GM21423 (cell line): ENCODE measurements at regions not wholly inside any gene's neighbourhood (a gene's known extent, or its start where the extent isn't known, plus 50 kb on each side); places are given as distances from the start of the nearest gene placed in this dataset.

ENCODE experiments used
- ATAC-seq: cut with Tn5 transposase; IDR thresholded peaks from one replicate; pipeline ENCODE4 v1.9.1; 2021; ENCODE audit warnings: mild to moderate bottlenecking, moderate library complexity; ENCODE audit not compliant: unreplicated experiment

DNA sequence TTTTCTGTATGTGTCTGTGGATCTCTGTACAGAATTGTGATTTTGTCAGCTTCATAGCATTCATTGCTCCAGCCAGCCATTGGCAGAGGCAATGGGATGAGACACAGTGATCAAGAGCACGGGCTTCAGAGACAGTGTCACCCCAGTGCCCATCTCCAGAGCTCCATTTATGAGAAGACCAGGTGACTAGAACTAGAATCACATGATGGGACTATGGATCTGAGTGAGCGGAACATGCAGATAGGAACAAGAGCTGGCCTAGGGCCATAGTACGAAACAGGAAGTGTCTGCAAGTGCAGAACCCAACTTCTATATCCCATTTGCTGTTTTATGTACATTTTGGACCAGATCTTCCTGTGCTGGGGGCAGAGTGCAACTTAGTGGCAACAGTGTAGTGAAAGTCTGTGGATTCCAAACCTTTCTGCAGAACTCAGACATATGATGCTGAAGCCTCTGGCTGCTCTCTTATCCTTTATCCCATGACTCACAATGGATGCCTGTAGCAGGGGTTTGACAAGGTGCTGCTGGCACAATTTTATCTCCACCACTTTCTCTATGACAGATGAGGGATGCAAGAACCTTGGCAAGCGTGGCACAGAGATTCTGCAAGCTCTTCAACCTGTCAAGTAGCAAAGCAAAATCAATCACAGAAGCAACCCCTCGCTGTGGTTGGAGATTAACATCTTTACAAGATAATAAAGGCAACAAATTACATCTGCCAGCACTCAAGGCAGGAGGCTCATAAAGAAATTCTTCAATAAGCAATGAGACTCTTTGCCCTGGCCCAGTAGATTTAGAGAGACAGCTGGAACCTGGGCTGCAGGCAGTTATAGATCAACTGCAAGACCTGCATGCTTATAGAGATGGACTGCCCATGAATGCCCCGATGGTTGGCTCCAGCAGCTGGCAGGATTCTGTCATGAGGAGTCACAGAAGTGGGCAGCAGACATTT, 681.3 kb downstream of the TNS3 start:
- ATAC-seq, result no peak

DNA sequence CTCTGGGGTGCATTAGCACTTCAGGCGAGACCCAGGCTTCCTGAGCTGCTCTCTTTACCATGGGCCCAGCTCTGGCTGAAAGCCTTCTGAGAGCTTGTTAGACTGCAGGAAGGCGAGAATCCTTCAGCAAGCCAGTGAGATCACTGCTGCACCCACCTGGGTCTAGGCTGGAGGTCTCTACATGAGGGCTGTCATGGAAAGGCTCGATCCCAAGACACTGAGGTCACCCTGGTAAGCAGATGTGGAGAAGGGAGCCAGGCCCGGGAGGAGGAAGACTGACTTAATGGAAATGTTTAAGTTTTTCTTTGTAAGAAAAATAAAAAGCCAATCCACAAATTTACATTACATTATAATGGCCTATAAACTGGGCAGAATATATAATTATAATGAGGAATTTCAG, 684.5 kb downstream of the TNS3 start:
- ATAC-seq, result no peak

DNA sequence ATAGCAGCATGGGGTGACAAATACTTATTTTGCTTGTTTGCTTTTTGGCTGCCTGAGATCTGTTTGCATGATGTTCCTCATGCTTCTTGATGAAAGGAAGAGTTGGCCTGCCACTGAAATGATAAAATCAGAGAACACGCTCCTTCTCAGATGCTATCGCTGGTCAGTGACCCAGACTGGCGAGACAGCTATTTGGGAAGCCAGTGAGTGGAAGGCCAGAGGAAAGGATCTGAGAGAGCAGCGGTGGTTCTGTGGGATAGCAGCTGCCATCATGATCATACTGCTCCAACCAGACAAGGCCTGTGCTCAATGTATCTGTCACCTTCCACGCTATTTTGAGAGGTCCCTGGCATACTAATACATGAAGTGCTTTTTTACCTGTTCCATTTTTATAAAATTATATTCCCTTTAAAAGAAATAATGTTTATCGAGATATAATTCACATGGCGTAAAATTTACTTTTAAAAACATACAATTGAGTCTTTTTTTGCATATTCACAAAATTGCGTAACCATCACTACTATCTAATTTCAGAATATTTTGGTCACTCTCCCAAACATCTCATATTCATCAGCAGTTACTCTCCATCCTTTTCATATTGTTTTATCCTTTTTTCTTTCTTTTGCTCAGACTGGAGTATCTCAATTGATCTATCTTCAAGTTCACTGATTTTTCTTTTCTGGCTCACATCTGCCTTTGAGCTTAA, 695.1 kb downstream of the TNS3 start:
- ATAC-seq, result no peak

DNA sequence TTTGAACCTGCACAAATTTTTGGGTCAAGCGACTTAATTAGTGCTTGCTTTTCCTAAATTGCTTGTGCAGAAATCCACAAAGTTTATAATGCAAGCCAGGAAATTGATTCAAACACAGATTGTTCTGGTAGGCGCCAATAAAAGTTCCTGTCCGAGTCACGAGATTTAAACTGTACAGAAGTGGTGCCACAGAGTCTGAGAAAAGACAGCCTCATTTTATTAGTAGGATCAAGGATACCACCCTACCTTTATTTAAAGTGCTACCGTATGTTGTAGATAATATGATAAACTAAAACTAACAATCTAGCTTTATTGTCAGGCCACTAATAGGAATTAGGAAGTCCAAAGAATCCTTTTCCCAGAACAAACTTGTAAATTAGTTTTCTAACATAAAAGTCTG, 696.7 kb downstream of the TNS3 start:
- ATAC-seq, result no peak

DNA sequence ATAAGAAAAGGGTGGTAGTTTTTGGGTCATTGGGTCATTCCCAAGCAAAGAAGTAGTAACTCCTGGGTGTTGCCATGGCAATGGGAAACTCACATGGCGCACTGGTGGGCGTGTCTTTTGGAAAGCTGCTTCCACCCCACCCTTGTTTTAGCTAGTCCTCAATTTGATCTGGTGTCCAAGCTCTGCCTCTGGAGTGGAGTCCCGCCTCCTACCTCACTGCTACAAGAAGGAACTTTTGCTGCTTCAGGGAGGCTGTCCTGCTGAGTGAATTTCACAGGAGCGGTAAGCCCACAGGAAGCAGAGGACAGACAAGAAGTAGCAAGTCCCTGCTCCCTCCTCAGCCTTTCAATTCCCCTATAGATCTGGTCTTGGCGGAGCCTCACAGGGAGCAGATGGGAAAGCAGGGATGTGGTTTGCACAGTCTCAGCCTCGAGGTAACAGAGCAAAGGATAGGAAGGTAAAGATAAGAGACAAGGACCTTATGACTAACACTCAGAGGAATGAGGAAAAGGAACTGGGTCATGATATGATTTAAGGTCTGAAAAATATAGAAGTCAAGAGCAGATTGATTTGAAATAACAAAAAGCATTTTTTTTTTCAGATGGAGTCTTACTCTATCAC, 700.3 kb downstream of the TNS3 start:
- ATAC-seq, result no peak

DNA sequence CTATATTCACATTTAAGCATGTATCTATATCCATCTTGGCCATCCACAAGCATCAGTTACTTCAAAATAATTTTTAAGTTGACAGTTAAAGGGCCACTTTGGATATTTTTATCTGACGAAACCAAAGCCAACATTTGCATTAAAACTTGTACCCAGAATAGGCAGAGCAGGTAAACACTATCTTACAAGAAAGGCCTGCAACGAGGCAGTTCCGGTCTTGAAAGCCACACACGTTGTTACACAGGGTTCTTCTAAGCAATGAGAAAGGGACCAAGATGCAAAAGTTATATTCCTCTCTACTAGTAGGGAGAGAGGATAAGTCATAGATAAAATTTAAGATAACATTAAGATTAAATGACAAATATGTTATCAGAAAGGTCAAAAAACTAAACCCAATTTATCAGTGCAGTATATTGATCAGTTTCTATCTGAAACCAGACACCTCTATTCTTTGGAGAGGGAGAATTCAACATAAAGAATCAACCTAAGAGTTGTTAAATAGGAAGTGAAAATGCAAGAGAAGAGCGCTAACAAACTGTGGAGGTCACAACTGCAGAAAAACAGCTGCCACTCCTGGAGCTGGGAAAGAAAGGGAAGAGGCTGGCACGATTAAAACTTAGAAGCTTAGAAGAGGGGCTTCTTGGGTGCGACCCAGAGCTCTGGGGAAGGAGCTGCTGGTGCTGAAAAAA, 701.3 kb downstream of the TNS3 start:
- ATAC-seq, result no peak

DNA sequence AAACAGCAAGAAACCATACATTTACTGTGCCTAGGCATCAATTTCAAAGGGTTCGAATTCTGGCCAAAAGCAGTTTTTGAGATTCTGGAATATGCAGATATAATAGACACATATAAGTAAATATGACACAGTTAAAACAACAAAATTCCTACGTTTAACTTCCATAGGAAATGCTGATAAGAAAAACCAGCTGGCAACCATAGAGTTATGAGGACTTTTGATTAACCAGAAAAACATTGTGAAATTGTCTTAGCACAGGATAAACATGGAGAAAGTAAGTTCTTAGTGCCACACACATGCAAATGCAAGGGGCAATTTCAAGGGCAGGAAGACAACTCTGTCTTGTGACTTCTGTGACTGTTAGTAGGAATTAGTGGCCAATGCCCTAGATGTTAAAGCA, 702.1 kb downstream of the TNS3 start:
- no peak for ATAC-seq

DNA sequence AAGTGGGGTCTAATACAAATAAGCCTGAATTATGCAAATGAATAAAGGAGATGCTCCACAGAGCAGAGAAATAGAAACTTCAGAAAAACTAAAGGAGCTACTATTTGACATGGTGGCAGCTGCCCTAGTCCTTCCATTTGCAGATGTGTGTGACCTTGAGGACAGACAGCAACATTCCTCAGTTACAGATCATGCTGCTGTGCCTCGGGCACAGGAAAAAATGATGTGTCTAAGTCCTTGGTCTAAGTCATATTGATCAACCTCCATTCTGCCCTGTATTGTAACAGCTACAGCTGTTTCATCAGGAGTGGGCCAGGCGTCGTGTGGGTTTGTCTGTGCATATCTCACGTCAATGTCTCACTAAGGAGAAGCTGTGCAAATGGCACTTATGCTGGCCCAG, 710.4 kb downstream of the TNS3 start:
- ATAC-seq, result no peak

DNA sequence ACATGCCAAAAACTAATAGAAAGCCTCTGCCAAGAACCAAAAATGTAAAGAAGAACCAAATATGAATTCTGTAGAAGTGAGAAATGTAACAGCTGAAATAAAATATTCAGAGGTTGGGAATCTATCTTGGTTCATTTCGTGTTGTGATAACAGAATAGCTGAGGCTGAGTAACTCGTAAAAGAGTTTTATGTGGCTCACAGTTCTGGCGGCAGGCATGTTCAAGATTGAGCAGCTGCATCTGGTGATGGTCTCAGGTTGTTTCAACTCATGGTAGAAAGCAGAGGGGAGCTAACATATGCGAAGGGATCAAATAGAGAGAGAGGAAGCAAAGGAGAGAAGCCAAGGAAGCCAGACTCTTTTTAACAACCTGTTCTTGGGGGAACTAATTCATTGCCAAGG, 717.2 kb downstream of the TNS3 start:
- ATAC-seq, result no peak

DNA sequence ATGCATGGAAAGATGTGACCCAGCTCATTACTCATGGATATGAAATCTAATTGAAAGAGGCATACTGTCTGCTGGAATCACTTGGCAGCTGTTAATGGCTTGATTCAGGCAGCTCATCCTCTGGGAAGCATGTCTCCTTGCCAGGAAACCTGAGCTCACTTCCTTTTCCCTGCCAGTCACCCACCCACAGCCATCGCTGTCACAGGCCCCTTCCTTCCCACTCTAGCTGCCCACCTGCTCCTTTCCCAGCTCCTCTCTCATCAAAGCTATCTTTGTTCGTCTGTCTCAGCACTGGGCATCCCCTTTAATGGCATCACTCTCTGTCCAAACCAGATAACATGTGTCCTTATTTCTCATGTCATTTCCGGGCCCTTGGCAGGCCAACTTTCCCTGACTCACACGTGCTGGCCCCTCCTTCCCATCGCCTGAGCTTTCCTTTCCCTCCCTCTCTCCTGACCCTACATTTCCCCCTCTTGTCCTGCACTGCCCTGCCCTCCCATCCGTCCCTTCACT, 721.9 kb downstream of the TNS3 start:
- no peak for ATAC-seq

DNA sequence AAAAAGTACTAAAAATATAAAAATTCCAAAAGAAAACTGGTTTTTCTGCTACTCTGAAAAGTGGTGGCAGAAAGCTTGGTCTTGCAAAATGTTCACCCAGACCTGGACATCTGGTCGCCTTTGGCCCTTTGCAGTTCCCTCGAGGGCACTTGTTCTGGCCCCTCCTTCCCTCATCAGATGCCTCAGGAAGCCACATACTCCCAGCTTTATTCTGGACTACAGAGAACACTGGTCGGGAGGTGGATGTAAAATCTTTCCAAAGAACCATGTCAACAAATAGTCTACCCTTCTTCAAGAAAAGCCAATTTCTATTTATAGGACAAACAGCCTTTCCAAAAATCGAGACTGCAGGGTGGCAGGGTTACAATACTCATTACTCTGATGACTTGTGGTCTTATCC, 726.1 kb downstream of the TNS3 start:
- no peak for ATAC-seq

DNA sequence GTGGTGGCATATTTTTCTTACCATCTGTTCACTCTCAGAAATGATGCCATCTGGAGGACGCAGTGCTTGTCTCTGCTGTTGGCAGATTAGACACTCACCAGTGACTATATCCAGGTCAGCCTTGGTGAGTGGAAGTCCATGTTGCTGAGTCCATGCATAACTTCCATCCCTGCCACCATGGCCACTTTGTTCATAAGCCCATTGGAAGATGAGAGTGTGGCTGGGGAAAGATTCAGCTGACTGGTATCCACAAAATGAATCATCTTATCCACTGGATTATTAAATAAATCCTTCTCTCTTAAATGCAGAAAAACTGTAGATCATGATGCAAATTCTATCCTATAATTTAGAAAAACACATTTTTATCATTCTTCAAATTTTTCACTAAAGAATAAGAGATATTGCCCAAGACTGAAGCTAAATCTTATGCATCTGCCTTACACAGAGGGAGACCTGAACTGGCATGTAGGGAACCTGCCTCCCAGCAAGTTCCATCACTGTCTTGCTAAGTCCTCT, 726.9 kb downstream of the TNS3 start:
- ATAC-seq, result no peak

DNA sequence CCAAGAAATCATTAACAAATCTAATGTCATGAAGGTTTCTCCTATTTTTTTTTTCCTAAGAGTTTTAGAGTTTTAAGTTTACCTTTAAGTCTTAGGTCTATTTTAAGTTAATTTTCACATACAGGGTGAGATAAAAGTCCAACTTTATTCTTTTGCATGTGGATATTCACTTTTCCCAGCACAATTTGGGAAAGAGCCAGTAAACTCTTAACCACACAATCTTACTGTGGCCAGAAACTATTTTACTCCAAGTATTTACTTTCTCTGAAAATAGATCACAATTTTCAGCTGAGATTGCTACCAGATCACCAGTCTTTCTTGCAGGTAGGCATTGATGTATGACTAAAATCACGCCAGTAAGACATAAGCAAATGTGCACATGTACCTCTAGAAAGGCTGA, 728.5 kb downstream of the TNS3 start:
- no peak for ATAC-seq

DNA sequence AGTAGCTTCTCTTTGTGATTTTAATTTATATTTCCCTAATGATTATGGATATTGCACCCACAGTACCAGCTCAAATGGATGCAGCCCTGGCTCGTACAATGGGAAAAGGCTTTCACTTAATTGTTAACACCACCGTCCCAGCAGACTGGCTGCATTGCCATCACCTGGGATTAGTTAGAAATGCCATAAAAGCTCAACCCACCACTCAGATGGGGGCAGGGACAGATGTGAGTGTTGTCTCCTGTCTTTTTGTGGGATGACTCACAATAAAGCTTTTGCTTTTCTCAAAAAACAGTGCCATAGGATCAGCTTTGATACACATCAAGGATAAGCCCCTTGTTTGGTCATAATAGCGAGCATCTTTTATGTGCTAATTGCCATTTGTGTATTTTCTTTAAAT, 729.1 kb downstream of the TNS3 start:
- ATAC-seq, result no peak

DNA sequence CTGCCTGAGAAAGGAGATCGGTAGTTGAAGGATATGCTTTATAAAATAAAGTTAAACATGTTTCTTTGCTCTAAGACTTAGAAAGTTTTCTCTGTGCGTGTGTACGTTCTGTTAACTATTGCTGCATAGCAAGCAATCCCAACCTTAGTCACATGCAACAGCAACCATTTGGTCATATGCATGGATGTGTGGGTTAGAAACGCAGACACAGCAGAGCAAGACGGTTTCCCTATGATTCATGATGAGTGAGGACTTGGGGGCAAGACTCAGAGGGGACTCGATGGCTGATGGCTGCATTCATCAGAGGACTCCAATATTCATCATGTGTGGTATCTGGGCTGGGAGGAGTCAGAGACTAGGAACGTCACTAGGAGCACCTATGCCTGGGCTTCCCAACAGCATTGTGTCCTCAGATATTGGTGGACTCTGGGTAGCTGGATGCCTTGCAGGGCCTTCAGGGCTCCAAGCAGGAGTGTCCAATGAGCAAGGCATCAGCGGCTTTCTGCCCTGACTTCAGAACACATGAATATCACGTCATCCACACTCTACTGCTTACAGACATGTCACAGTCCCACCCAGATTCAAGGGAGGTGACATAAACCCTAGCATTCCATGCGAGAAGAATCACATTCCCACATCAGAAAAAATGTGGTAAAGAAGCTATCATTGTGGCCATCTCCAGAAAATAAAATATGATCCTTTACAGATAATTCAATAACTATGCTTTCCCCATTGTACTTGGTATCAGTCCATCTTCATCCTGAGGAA, 731.2 kb downstream of the TNS3 start:
- ATAC-seq, result no peak

DNA sequence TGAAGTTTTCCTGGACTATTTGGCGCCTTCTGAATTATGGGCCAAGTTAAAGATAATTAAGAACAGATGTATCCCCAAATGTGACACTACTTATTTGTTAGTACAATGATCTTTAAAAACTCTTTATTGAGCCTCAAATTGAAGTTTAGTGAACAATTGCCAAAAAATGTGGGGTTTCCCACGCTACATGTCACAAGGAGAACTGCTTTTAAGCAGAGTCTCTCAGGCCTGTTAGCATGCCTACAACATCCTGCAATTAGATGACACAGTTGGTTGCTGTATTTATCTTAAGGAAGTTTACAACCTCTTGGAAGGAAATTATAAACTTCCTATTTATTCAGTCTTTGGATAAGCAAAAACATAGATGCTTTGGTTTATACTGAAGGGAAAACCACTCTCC, 733.0 kb downstream of the TNS3 start:
- ATAC-seq, result no peak

DNA sequence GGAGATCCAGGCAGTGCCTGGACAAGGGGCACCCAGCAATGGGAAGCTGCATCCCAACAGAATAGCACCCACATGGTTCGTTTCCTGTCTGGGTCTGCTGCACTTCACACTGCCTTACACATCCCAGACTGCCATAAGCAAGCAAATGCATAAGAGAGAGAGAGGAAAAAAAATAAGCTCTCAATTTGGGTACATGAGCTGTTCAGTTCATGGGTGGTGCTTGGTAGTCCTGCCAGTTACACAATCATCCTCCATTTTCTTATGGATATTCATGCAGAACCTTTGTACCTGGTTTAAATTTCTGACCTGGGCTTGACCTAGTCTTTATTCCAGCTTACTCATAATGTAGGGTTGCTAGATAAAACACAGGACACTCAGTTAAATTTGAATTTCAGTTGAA, 733.6 kb downstream of the TNS3 start:
- ATAC-seq, result no peak

DNA sequence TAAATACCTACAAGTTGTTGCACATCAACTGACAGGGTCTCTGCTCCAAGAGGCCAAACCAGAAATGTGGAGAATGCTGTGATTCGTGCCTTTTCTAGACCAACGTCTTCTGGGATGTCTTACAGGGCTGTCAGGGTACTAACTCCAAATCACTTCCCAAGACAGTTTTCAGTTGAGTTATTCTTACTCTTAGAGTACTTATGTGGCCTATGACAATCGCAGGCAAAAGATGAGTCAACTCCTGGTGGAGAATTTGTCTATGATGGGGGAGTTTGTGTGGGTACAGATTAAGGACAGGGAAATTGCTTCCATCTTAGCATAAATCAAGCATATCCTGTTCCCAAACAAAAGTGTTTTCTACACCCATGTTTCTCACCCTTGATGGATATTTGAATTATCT, 734.8 kb downstream of the TNS3 start:
- ATAC-seq, result no peak

DNA sequence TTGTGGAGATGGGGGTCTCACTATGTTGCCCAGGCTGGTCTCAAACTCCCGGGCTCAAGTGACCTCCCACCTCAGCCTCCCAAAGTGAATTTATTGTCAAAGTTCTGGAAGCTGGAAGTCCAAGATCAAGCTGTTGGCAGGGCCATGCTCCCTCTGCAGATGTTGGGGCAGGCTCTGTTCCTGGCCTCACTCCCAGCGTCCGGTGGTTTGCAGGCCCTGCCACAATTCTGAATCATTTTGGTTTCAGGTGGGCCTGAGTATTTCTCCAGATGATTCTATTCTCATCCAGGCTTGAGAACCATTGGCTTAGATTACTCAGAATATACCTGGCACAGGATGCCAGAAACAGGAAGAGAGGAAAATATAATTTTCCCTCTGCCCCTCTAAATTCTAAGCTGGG, 737.4 kb downstream of the TNS3 start:
- ATAC-seq, result no peak

DNA sequence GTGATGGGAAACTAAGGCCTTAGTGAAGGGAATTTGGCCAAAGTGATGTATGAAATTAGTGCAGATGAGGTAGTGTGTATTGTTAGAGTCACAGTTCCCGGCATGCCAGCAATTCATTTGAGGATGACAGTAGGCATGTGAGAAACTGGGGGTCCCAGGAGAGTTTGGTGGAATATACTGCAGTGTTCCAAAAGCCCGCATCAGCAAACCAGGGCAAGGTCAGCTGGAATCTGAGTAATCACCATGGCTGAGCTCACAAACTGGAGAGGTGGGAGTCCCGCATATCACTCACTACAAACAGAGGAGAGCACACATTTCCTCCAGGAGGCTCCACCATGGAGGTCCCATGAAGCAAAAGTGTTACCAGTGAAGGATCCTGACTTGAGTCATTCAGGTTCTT, 740.7 kb downstream of the TNS3 start:
- ATAC-seq, result no peak
